Renal cortical epithelial cell (primary cell): ENCODE measurements at regions not wholly inside any gene's neighbourhood (a gene's known extent, or its start where the extent isn't known, plus 50 kb on each side); places are given as distances from the start of the nearest gene placed in this dataset.
"Not testable (repeated sequence)": the region's sequence is repeated elsewhere in the genome, so short reads cannot be mapped to it uniquely, and the experiment has no call there.

Experiments used
- DNase-seq: peaks from one replicate; pipeline ENCODE4 v3.0.0-alpha.2; 2011; ENCODE audit warnings: low read depth

DNA sequence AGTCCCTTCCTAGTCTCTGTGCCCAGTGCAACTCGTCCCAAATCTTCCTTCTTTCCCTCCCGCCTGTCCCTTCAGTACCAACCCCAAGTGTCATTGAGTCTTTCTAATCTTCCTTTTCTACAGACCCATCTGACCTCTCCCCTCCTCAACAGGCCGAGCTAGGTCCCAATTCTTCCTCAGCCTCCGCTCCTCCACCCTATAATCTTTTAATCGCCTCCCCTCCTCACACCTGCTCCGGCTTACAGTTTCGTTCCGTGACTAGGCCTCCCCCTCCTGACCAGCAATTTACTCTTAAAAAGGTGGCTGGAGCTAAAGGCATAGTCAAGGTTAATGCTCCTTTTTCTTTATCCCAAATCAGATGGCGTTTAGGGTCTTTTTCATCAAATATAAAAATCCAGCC, 123.1 kb upstream of the MAP2 start:
- not testable (repeated sequence) for DNase-seq

DNA sequence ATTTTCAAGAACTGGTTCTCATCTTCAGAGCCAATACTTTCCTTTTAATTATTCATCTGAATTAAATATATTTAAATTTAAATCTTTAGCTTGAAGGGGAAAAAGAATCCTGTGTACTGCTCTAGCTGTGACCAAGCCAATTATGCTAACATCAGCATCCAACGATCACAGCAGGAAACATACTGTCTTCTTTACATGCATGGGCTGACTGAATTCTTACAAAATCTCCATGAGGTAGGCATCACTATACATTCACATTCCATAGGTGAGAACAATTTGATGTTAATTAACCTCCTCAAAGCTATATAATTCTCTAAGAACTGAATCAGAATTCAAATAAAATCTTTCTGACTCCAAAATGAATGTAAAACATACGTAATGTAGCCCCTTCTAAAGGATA, 118.8 kb upstream of the MAP2 start:
- DNase-seq = no peak

DNA sequence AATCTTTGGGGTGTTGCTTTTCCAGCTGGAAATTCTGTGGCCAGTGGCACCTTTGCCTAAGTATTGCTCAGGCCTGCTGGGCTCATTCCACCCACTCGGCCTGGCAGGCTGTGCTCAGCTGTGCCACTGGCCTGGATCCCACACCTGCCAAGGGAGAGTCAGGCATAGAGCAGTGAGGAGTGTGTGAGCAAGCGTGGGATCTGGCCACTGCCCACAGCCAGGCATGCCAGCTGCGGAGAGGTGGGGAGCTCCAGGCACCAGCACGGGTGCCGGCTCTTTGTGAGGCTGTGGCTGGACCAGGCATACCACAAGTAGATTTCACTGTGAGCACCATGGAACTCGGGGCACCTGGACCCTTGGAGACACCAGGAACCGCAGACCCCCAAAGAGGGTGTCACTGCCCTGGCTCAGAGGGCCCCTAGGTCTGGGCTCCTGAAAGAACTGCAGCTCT, 118.1 kb upstream of the MAP2 start:
- no peak for DNase-seq

DNA sequence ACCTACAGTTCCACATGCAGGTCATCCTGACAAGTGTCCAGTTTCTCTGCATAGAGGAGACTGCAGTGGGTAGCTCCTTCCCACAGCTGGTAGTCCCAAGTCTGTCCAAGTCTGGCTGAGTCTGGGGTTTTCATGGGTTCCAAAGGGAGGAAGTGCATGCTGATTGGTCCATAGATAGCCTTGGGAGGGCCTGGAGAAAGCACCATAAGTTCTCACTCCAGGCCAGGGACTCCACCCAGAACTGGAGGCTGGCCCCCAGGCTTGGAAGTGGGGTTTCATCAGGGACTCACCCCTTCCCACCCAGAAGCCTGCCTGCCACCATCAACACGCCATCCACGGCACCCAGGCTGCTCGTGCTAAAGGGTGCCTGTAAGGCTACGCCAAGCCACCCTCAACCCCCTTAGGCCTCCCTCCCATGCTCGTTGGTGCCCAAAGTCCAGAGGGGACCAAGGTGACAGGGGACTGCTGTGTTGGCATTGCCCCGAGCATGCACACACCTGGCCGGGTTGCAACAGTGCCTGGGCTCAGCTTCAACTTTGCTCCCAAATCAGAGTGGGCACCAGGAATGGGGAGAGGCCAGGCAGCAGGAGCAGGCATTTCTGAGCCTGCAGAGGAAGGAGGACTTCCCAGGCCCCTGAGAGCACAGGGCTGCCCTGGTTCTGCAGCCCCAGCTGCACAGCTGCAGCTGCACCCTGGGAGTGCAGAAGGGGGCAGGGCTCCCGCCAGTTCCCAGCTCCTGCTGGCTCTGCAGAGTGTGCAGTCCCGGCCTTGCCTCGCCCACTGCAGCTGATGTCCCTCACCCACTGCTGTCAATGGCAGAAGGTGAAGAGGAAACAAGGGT, 116.5 kb upstream of the MAP2 start:
- no peak for DNase-seq

DNA sequence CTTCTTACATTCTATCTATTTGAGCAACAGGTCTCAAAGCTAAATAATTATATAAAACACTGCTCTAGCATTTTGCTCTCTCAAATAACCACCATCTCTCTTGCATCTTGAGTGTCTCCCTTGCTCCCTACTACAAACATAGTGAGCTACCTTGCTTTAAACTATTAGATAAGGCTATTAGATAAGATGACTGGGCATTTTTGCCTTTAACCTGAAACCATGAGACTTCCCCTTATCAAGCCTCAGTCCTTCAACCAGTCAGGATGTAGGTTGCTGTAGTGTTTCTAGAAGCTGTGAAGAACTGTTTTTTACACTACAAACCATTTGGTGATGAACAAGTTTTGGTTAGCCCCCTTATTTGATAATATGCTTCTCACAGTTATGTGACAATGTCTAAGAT, 115.4 kb upstream of the MAP2 start:
- no peak for DNase-seq

DNA sequence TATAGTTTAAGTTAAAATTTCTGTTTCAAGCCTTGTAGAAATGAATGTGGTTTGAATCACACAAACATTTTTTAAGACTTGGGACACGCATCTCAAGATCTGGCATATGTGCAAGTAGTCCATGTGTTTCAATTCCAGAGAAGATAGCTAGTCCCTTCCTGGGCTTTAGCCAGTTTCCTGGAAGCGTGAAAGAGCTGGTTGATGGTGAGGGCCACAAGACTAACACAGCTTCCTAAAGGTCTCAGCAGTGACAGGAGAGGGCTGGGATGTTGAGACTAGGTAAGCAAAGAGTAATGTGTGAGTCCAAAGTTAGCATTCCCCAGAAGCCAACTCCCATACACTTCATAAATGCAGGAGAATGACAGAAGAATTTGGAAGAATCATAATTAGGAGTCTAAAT, 111.9 kb upstream of the MAP2 start:
- no peak for DNase-seq

DNA sequence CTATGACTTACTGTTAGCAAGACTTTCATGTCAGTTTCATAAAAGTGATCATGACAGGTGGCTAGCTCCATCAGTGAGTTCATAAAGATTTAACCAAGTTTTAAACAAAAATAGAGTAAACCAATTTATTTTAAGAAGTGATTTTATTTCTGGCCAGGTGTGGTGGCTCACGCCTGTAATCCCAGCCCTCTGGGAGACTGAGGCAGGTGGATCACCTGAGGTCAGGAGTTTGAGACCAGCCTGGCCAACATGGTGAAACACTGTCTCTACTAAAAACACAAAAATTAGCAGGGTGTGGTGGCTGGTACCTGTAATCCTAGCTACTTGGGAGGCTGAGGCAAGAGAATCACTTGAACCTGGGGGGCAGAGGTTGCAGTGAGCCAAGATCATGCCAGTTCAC, 111.4 kb upstream of the MAP2 start:
- not testable (repeated sequence) for DNase-seq

DNA sequence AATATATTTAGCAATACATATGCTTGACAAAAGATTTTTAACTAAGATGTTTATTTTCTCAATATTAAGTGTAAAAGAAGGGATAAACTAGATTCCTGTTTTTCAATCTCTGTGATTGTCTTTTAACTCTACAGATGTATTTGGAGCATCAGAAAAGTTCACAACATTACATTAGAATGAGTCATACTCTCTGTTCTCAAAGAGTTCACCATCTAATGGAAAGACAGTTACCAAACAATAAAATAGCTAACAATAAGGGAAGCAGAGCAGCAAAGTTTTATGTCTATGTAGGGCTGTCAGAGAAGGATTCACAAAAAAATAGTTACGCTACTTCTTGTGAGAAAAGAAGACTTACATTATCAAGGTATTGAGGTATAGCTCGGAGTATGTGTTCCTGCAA, 109.2 kb upstream of the MAP2 start:
- DNase-seq = peak; percentile 71

DNA sequence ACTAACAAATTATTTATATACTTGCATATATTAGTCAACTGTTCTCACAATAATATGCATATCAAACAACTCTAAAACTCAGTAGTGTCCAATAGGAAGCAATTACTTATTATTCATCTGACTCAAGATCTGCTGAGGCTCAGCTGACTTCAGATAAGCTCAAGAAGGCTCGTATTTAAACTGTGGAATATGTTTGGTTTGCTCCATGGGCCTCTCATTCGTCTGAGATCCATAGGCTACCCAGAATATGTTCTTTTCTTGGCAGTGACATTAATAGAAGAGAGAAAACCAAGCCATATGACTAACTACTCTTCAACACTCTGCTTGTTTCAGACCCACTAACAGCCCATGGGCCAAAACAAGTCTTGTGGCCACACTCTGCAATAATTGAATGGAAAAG, 107.7 kb upstream of the MAP2 start:
- no peak for DNase-seq

DNA sequence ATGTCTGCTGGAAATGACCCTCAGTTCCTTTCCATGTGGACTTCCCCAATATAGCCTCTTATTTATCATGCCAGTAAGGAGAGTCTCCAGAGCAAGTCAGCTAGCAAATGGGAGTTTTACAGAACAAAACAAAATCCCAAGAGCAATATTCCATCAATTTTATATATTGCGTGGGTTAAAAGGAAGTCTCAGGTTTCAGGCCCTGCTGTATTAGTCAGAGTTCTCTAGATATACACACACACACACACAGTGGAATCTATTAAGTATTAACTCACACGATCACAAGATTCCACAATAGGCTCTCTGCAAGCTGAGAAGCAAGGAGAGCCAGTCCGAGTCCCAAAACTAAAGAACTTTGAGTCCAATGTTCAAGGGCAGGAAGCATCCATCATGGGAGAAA, 102.8 kb upstream of the MAP2 start:
- peak; percentile 92 for DNase-seq

DNA sequence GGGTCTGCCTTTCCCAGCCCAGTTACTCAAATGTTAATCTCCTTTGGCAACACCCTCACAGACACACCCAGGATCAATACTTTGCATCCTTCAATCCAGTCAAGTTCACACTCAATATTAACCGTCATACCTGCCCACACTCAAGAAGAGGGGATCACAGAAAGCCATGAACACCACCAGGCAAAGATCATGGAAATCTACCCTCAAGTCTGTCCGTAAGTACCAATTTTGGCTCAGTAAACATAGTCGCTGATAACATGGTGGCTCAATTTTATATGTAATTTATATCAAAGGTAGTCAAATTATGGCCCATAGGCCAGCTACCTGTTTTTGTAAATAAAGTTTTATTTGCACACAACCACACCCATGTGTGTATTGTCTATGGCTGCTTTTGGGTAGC, 102.3 kb upstream of the MAP2 start:
- DNase-seq = no peak

DNA sequence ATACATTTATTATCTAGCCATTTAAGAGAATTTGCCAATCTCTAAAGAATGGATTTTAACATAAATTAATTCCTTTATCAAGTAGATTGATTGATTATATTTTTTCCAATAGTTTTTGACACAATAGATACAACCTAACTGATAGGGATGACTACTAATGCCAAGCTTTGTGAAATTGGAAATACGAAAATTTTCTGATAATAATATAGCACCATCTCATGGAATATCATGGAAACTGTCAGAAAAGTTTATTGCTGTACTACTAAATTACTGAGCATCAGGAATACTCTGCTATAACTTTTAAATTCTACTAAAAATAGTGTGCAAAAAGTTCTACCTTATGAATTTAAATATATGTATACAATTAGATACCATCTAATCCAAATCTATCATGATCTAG, 101.8 kb upstream of the MAP2 start:
- DNase-seq = no peak

DNA sequence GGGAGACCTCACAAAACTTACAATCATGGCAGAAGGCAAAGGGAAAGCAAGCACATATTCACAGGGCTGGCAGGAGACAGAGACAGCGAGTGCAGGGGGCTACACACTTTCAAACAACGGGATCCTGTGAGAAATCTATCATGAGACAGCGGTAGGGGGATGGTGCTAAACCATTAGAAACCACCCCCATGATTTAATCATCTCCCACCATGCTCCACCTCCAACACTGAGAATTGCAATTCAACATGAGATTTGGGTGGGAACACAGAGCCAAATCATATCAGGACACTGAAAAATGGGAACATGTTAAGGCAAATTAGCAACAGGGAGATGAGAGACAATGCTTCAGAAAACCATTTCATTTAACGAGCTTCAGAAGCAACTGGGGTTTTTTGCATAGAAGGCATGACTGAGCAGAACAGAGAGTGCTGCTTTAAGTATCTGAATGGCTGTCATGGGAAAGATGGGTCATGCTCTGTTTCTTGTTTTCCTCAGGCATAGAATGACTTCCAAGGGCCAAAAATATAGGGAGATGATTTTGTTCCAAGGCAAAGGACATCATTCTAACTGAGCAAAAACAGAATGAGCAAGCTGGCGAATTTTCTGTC, 100.8 kb upstream of the MAP2 start:
- no peak for DNase-seq

DNA sequence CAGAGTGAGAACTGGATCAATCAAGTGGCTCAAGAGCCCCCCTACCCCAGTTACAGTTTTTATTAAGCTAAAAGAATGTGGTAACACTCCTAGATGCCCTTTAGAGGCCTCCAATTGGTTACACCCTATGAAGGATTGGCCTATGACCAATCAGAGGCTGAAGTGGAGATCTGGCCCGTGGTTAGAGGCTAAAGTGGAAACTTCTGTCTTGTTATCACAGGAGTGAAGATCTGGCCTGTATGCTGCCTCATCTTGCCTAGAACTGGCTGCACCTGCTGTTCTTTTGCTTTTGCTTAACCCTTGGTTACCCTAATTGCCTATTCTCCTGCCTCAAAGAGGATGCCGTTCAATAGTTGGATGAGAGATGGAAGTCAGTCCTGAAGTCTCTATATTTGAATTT, 100.1 kb upstream of the MAP2 start:
- DNase-seq = no peak

DNA sequence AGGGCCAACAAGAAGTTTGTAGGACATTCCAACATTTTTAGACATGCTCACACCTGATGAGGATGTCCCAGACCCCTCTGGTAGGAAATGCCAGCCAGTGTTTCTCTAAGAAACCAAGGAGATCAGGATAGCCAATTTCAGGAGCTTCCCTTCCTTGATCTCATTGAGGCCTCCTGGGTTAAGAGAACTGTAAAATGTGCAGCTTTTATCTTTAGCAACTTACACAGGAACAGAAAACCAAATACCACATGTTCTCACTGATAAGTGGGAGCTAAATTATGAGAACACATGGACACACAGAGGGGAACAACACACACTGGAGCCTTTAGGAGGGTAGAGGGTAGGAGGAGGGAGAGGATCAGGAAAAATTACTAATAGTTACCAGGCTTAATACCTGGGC, 99.6 kb upstream of the MAP2 start:
- no peak for DNase-seq

DNA sequence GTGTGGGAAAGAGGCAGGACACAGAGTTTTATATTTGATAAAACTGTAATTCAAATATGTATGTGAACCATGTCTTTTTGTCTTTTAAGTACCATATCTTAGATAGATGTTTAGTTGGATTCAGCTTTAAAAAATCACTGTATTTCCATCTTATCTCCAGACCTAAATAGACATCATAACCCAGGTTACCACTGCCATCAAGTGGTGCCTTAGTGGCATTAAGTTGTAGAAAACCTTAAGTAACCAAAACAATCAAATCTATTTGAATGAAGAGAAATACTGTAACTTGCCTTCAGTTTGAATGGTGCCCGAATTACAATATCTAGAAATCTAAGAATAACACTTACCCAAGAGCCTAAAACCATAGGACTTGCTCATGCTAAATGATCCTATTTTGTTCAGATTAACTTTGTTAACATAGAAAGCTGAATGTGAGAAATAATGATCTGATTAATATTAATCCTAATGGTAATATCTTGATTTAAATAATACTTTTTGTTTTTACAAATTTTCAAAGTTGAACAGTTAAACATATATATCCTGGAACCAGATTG, 92.5 kb upstream of the MAP2 start:
- DNase-seq = peak; percentile 81

DNA sequence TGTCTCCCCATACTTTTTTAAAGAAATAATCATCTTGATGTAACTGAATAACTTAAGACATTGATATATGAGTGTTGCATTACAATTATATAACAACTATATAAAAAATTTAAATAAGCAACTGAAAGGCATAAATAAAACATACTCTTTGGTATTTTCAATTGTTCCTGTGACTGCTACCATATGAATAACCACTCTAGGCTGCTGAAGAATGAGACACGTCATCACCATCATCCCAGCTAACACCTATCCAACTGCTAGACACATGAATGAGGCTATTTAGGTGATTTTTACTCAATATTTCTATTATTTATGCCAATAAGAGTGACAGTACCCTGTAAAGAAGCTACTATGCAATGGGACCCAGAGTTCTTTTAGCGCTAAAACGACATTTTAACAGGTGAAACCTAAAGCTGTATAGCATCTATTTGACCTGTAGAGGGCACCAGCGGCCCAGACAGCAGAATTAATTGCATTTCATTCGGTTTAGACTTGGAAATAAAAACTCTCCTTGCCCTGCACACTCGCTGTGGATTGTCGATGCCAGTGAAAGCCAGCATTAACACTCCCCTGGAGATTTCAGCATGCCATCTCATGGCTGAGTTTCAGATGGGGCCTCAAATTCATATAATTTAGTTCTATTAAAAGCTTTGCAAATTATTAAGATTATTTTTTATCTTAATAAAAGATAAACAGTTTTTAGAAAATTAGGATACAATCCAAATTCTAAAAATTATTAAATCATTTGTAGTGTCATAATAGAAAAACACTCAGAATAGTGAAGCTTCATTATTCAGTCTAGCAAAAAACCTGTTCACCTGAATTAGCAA, 89.4 kb upstream of the MAP2 start:
- peak; percentile 57 for DNase-seq

DNA sequence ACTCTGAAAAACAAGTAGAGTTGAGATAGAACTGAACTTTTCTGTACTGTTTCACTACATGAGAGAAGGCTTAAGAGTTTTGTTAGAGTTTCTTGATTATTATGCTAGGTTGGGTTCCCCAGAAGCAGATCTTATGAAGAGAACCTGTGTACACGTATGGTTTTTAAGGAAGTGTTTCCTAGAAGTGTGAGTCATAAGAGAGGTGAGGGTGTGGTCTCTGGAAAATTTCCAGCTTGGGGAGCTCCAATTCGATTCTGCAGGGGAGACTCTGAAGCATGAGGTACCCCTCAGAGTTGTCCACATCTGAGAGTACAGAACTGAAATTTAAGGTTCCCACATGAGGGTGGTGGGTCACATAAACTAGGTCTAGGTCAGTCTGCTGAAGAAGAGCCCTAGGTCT, 83.3 kb upstream of the MAP2 start:
- DNase-seq = no peak

DNA sequence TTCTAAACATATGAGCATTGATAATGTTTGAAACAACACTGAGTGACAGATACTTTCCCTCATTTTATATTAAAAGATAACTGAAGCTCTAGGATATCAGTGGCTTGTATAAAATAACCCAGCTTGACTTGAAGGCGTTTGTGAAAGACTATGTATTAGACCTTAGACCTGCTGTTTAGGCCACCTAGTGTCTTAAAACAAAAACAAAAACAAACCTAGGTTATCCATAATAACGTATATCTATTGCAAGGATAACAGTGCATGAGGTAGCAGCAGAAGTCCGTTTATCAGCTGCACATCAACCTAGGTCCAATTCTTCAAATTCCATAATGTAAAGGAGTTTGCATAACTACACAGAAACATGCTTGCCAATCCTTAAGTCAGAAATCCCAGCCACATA, 79.5 kb upstream of the MAP2 start:
- no peak for DNase-seq

DNA sequence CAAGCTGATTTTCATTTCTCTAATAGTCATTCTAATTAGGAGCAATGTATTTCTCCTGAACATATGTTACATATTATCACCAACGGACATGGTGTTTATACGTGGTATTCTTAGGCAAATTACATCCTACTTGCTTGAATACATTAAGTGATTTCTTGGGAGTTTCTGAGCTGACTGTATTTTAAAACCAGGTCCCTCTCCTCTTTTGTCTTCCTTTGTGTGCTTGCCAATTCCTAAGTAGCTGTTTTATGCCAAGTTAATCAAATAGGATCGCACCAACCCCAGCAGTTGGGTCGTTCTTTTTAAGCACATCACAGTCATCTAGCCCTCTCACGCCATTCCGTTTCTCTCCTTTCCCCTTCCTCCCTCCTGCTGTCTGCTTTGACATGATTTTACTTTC, 75.4 kb upstream of the MAP2 start:
- DNase-seq = no peak

DNA sequence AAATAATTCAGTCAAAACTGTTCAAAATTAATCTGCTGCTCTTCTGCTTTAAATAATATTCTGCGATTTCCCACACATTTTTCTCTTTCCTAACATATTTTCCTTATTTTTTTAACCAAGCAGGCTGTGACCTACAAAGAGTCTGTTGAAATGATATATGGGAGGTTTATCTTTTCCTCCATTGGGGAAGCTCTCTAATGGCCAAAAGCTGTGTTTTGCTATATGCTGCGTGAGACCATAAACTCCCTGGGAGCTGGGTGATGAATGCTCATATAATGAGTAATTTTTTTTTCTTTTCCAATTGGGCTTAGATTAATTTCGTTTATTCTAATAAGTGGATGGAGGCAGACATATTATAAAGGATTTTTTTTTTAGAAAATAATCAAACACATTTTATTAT, 72.2 kb upstream of the MAP2 start:
- DNase-seq = no peak

DNA sequence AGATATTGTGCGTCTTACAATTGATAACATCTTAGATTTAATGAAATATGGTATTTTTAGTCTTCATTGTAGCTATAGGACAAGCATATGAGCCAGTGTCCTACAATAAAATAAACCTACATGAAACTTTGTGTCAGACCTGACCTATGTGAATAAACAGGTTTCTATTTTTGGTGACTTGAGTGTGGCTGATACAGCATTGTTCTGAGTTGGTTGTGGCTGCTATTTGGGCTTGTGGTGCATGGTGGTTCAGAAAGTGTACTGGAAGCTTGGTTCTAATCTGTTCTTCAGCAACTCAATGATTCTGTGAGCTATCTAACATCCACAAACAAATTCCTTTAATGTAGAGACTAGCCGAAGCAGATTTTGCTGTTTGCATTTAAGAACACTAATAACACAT, 64.9 kb upstream of the MAP2 start:
- no peak for DNase-seq
